ENCODE measurements at regions not wholly inside any gene's neighbourhood (a gene's known extent, or its start where the extent isn't known, plus 50 kb on each side); places are given as distances from the start of the nearest gene placed in this dataset.

GRCh38 chr2:147554521-147555107 lies 290.2 kb upstream of the ACVR2A start:
- no peak for TF ChIP-seq EZH2 (IDR thresholded peaks at IDR 0.05; ENCODE audit: low read depth)
- no peak for TF ChIP-seq CTCF (conservative IDR thresholded peaks at IDR 0.05)
